IMR-90 (cell line): ENCODE measurements at regions not wholly inside any gene's neighbourhood (a gene's known extent, or its start where the extent isn't known, plus 50 kb on each side); places are given as distances from the start of the nearest gene placed in this dataset.

ENCODE experiments used
- ATAC-seq: fragments of 200-7000 bp; cut with Tn5 transposase; 2 replicates; pipeline ENCODE4 v1.9.1; 2020; ENCODE audit warnings: low read depth, mild to moderate bottlenecking, moderate library complexity
- BruUV-seq: library from RNA; stranded (reverse); fragments of 400-500 nt; replicated peaks from 2 replicates; lab custom pipeline; 2021; lab: Mats Ljungman, UMichigan
- CTCF ChIA-PET: fragments of 300-600 bp; formaldehyde crosslinking; extraction: SDS; loops from one replicate; lab custom pipeline; 2021; ENCODE audit warnings: antibody characterized with exemption; lab: Yijun Ruan, JAX
- POLR2A ChIA-PET: fragments of 300-600 bp; sonication (Branson Sonifier 250); formaldehyde crosslinking; loops from one replicate; lab custom pipeline; 2022; ENCODE audit warnings: antibody characterized with exemption; ENCODE audit not compliant: unreplicated experiment; lab: Charles Lee
- DNase-seq: peaks from one replicate; pipeline ENCODE4 v3.0.0; 2013
- H2AFZ ChIP-seq: replicated peaks from 2 replicates; pipeline ENCODE3; 2013; ENCODE audit warnings: low read length, mild to moderate bottlenecking; ENCODE audit not compliant: poor library complexity
- H2AK5ac ChIP-seq: 2 replicates; pipeline ENCODE4 v1.6.1; 2013; ENCODE audit warnings: low read depth, low read length, inconsistent platforms
- H2AK9ac ChIP-seq: replicated peaks from 2 replicates; pipeline ENCODE3; 2013; ENCODE audit warnings: mild to moderate bottlenecking, low read depth, low read length, moderate library complexity; ENCODE audit not compliant: poor library complexity
- H2BK120ac ChIP-seq: 2 replicates; pipeline ENCODE4 v1.6.1; 2013; ENCODE audit warnings: low read depth, low read length, inconsistent platforms
- H2BK15ac ChIP-seq: 3 replicates; pipeline ENCODE4 v1.6.1; 2013; ENCODE audit warnings: low read depth, low read length, inconsistent platforms
- H2BK20ac ChIP-seq: 2 replicates; pipeline ENCODE4 v1.6.1; 2013; ENCODE audit warnings: low read depth, mild to moderate bottlenecking, inconsistent platforms, low read length, moderate library complexity
- H2BK5ac ChIP-seq: 2 replicates; pipeline ENCODE4 v1.6.1; 2013; ENCODE audit warnings: mild to moderate bottlenecking, low read depth, low read length, inconsistent platforms; ENCODE audit not compliant: poor library complexity, severe bottlenecking
- H3K14ac ChIP-seq: replicated peaks from 2 replicates; pipeline ENCODE4 v1.6.1; 2013; ENCODE audit warnings: low read depth, low read length, inconsistent platforms
- H3K18ac ChIP-seq: 2 replicates; pipeline ENCODE4 v1.6.1; 2013; ENCODE audit warnings: low read depth, low read length, control low read depth
- H3K23ac ChIP-seq: 2 replicates; pipeline ENCODE4 v1.6.1; 2013; ENCODE audit warnings: low read depth, low read length, inconsistent platforms
- H3K27ac ChIP-seq: 2 replicates; pipeline ENCODE4 v1.5.1; 2013; ENCODE audit warnings: mild to moderate bottlenecking, control low read depth, low read length; ENCODE audit not compliant: insufficient read depth
- H3K27me3 ChIP-seq: 2 replicates; pipeline ENCODE4 v1.6.1; 2013; ENCODE audit warnings: low read length; ENCODE audit not compliant: control insufficient read depth, insufficient read depth
- H3K36me3 ChIP-seq: 2 replicates; pipeline ENCODE4 v1.6.1; 2013; ENCODE audit warnings: low read length, mixed read lengths; ENCODE audit not compliant: control insufficient read depth, insufficient read depth
- H3K4ac ChIP-seq: 2 replicates; pipeline ENCODE4 v1.6.1; 2013; ENCODE audit warnings: low read depth, low read length, inconsistent platforms
- H3K4me1 ChIP-seq: 2 replicates; pipeline ENCODE4 v1.6.1; 2013; ENCODE audit warnings: low read length, mixed read lengths; ENCODE audit not compliant: control insufficient read depth, insufficient read depth
- H3K4me2 ChIP-seq: 2 replicates; pipeline ENCODE4 v1.6.1; 2013; ENCODE audit warnings: low read depth, mild to moderate bottlenecking, control low read depth, low read length, moderate library complexity
- H3K4me3 ChIP-seq: 2 replicates; pipeline ENCODE4 v1.5.1; 2013; ENCODE audit warnings: low read depth, mild to moderate bottlenecking, control low read depth, low read length, moderate library complexity; ENCODE audit not compliant: insufficient read depth
- H3K56ac ChIP-seq: 2 replicates; pipeline ENCODE4 v1.6.1; 2013; ENCODE audit warnings: low read length, inconsistent platforms; ENCODE audit not compliant: insufficient read depth; ENCODE audit errors: extremely low read depth
- H3K79me1 ChIP-seq, 2 experiments: 2 replicates each; pipeline ENCODE4 v1.6.1; 2013; ENCODE audit warnings: low read length in 2 of 2, inconsistent platforms in 1 of 2, low read depth in 1 of 2
- H3K9ac ChIP-seq: 2 replicates; pipeline ENCODE4 v1.6.1; 2013; ENCODE audit warnings: low read depth, low read length, control low read depth
- H3K9me1 ChIP-seq: 2 replicates; pipeline ENCODE4 v1.6.1; 2013; ENCODE audit warnings: low read length, inconsistent platforms; ENCODE audit not compliant: insufficient read depth
- H3K9me3 ChIP-seq: 2 replicates; pipeline ENCODE4 v1.6.1; 2013; ENCODE audit warnings: low read length; ENCODE audit not compliant: control insufficient read depth, insufficient read depth
- H4K20me1 ChIP-seq: 2 replicates; pipeline ENCODE4 v1.6.1; 2013; ENCODE audit warnings: low read length, inconsistent platforms; ENCODE audit not compliant: insufficient read depth
- H4K5ac ChIP-seq: 2 replicates; pipeline ENCODE4 v1.6.1; 2013; ENCODE audit warnings: mild to moderate bottlenecking, low read depth, low read length, control low read depth
- H4K8ac ChIP-seq, 2 experiments: 2 replicates each; pipeline ENCODE4 v1.6.1; 2013; ENCODE audit warnings: low read depth in 2 of 2, low read length in 2 of 2, control low read depth in 1 of 2, inconsistent platforms in 1 of 2
- H4K91ac ChIP-seq: 2 replicates; pipeline ENCODE4 v1.6.1; 2013; ENCODE audit warnings: low read depth, low read length, inconsistent platforms; ENCODE audit not compliant: insufficient read depth
- BHLHE40 ChIP-seq: fragments of 150-350 bp; IDR thresholded peaks from 2 replicates; pipeline ENCODE4 v1.6.1; 2016; ENCODE audit warnings: mild to moderate bottlenecking, low read depth, low read length
- CEBPB ChIP-seq: IDR thresholded peaks from 2 replicates; pipeline ENCODE4 v1.6.1; 2012; ENCODE audit warnings: low read depth, low read length, improper control_type of control experiment
- CHD1 ChIP-seq: IDR thresholded peaks from 2 replicates; pipeline ENCODE4 v1.6.1; 2012; ENCODE audit warnings: low read depth, low read length, improper control_type of control experiment
- CTCF ChIP-seq: conservative IDR thresholded peaks from 2 replicates; pipeline ENCODE4 v1.5.1; 2012; ENCODE audit warnings: mild to moderate bottlenecking, low read depth, low read length, improper control_type of control experiment
- ELK1 ChIP-seq: fragments of 150-350 bp; IDR thresholded peaks from 2 replicates; pipeline ENCODE4 v1.6.1; 2016; ENCODE audit warnings: low read depth, mild to moderate bottlenecking, low read length, moderate library complexity, borderline replicate concordance
- FOS ChIP-seq: fragments of 150-350 bp; IDR thresholded peaks from 2 replicates; pipeline ENCODE4 v1.6.1; 2016; ENCODE audit warnings: low read depth, low read length
- MAFK ChIP-seq: IDR thresholded peaks from 2 replicates; pipeline ENCODE4 v1.6.1; 2012; ENCODE audit warnings: low read depth, low read length, improper control_type of control experiment
- MAZ ChIP-seq: IDR thresholded peaks from 2 replicates; pipeline ENCODE4 v1.6.1; 2012; ENCODE audit warnings: low read depth, mild to moderate bottlenecking, low read length, improper control_type of control experiment, moderate library complexity, borderline replicate concordance
- MXI1 ChIP-seq: IDR thresholded peaks from 2 replicates; pipeline ENCODE4 v1.6.1; 2012; ENCODE audit warnings: low read depth, mild to moderate bottlenecking, low read length, moderate library complexity, borderline replicate concordance
- NFE2L2 ChIP-seq: fragments of 150-350 bp; IDR thresholded peaks from 2 replicates; pipeline ENCODE4 v1.6.1; 2016; ENCODE audit warnings: low read depth, mild to moderate bottlenecking, low read length
- POLR2A ChIP-seq: IDR thresholded peaks from 2 replicates; pipeline ENCODE4 v1.6.1; 2012; ENCODE audit warnings: mild to moderate bottlenecking, low read depth, low read length
- RAD21 ChIP-seq: IDR thresholded peaks from 2 replicates; pipeline ENCODE4 v1.6.1; 2012; ENCODE audit warnings: low read length, improper control_type of control experiment
- RCOR1 ChIP-seq: IDR thresholded peaks from 2 replicates; pipeline ENCODE4 v1.6.1; 2012; ENCODE audit warnings: mild to moderate bottlenecking, low read length, improper control_type of control experiment; ENCODE audit not compliant: insufficient replicate concordance
- RFX5 ChIP-seq: IDR thresholded peaks from 2 replicates; pipeline ENCODE4 v1.8.0; 2012; ENCODE audit warnings: low read depth, mild to moderate bottlenecking, low read length, moderate library complexity
- SMC3 ChIP-seq: fragments of 150-350 bp; IDR thresholded peaks from 2 replicates; pipeline ENCODE4 v1.6.1; 2016; ENCODE audit warnings: low read depth, mild to moderate bottlenecking, antibody characterized with exemption, low read length, moderate library complexity
- USF2 ChIP-seq: fragments of 150-350 bp; IDR thresholded peaks from 2 replicates; pipeline ENCODE4 v1.6.1; 2017; ENCODE audit warnings: mild to moderate bottlenecking, antibody characterized with exemption, low read length, low read depth
- WGBS, 2 experiments: methylation state at CpG; one replicate each; pipeline versions ENCODE4 v1.1.5 to v1.1.7; 2013; ENCODE audit warnings: missing lambda C conversion rate in 2 of 2; ENCODE audit not compliant: insufficient read length in 1 of 2; ENCODE audit errors: extremely low coverage in 2 of 2; 5-methylcytosine and 5-hydroxymethylcytosine counted together
- dilution Hi-C: fragments of 300-500 bp; cut with HindIII; formaldehyde crosslinking; loops from one replicate; pipeline ENCODE4 v1.14.3; 2018; ENCODE audit warnings: low sequenced_read_pairs; ENCODE audit not compliant: unreplicated experiment
- in situ Hi-C: fragments of 300-500 bp; cut with MboI; formaldehyde crosslinking; loops from 3 replicates; pipeline ENCODE4 v1.14.3; 2019; ENCODE audit warnings: low sequenced_read_pairs, inconsistent platforms, mixed read lengths
- intact Hi-C: fragments of 100-400 bp; cut with micrococcal nuclease; formaldehyde crosslinking; loops from 2 replicates; pipeline ENCODE4 v1.10.0; 2022

GRCh38 chr11:37973941-37974340 lies 1375.9 kb upstream of the RAG2 start:
- no peak overlapping the region for H2AK5ac ChIP-seq
- H2AK9ac ChIP-seq: no peak overlapping the region
- H2BK5ac ChIP-seq: no peak overlapping the region
- no peaks in the 10 kb centered on the region for H3K36me3 ChIP-seq
- no peak overlapping the region for H3K23ac ChIP-seq
- no peak overlapping the region for H2AFZ ChIP-seq
- intact Hi-C loops: no loop called here
- no peaks in the 10 kb centered on the region for H3K9me1 ChIP-seq
- H2BK15ac ChIP-seq: no peak overlapping the region
- H3K4me3 ChIP-seq: no peak overlapping the region
- H3K9ac ChIP-seq: no peak overlapping the region
- H3K4ac ChIP-seq: no peak overlapping the region
- TF ChIP-seq SMC3 (no peak), BHLHE40 (no peak), CEBPB (no peak), RAD21 (no peak), CHD1 (no peak), CTCF (no peak), USF2 (no peak), MAZ (no peak), RFX5 (no peak), MAFK (no peak), POLR2A (no peak), MXI1 (no peak), FOS (no peak), NFE2L2 (no peak), ELK1 (no peak), RCOR1 (no peak)
- H4K91ac ChIP-seq: no peak overlapping the region
- no peaks in the 10 kb centered on the region for H3K27me3 ChIP-seq
- H4K20me1 ChIP-seq: no peaks in the 10 kb centered on the region
- DNase-seq (no peak), ATAC-seq (no peak)
- H3K14ac ChIP-seq: no peak overlapping the region
- no peak overlapping the region for H2BK20ac ChIP-seq
- no CpG with 5 or more reads among the region's 2 CpGs for WGBS, 2 experiments
- H3K18ac ChIP-seq: no peak overlapping the region
- in situ Hi-C loops: no loop called here
- POLR2A ChIA-PET: no interaction called here
- H4K8ac ChIP-seq: no peak overlapping the region
- no TSS peak for BruUV-seq
- H3K4me1 ChIP-seq: no peaks in the 10 kb centered on the region
- CTCF ChIA-PET: no interaction called here
- dilution Hi-C loops: no loop called here
- no peak overlapping the region for H3K56ac ChIP-seq
- H3K27ac ChIP-seq: no peak overlapping the region
- H3K9me3 ChIP-seq: no peaks in the 10 kb centered on the region
- H3K79me1 ChIP-seq: no peaks in the 10 kb centered on the region
- H3K4me2 ChIP-seq: no peak overlapping the region
- no peak overlapping the region for H2BK120ac ChIP-seq
- H4K5ac ChIP-seq: no peak overlapping the region
